HG03060 (cell line): ENCODE measurements at regions not wholly inside any gene's neighbourhood (a gene's known extent, or its start where the extent isn't known, plus 50 kb on each side); places are given as distances from the start of the nearest gene placed in this dataset.

ENCODE experiments used
- ATAC-seq: cut with Tn5 transposase; IDR thresholded peaks from one replicate; pipeline ENCODE4 v1.9.1; 2021; ENCODE audit warnings: low read depth, moderate number of reproducible peaks; ENCODE audit not compliant: unreplicated experiment

GRCh38 chr1:209397910-209398309, 185.6 kb upstream of the CAMK1G start:
- ATAC-seq, result no peak

DNA sequence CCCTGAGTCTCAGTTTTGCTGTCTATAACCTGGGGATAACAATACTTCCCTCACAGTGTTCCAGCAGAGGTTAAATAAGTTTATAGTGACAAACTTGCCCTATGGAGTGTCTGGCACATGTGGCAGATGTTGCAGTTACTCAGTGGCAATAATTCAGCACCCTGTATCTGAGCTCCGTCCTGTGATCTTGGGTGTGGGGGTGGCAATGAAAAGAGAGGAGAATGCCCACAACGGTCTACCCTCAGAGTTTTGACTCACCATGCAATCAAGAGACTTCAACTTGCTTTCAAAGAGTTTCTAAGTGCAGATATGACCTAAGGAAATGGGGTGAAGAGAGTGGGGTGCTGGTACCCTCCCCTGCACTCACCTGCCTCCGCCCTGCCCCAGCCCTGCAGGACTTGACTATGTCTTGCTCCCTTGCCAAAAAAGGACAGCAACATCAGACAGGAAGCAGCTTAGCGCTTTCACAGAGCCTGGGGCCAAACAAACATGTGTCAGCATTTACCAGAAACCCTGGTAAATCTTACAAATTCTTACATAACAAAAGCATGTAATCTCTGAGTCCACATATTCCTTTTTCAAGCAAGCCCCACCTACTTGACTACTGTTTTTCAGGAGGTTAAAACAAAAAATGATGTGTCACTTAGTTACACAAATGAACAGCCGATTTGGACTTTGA, 185.1 kb upstream of the CAMK1G start:
- ATAC-seq, result no peak

- no peak for ATAC-seq
Measured at GRCh38 chr1:209399800-209400199, 183.7 kb upstream of the CAMK1G start.

- ATAC-seq, result no peak
Measured at GRCh38 chr1:209400351-209401220, 182.9 kb upstream of the CAMK1G start.

DNA sequence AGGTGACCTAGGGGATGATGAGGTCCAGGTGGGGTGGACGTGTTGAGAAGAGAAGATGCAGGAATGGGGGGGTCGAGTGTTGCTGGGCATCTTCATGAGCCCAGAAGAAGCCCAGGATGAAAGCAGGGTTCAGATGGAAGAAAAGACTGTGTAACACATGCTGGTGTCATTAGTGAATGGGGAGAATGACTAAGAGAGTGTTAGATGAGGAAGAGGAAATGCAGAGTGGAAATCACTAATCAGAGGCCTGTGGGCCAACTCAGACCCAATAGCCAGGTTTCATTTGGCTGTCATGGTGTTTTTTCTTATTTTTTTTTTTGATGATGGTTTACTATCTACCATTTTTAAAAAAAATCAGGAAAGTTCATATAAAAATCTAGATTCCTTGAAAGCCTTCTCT, 180.8 kb upstream of the CAMK1G start:
- no peak for ATAC-seq

DNA sequence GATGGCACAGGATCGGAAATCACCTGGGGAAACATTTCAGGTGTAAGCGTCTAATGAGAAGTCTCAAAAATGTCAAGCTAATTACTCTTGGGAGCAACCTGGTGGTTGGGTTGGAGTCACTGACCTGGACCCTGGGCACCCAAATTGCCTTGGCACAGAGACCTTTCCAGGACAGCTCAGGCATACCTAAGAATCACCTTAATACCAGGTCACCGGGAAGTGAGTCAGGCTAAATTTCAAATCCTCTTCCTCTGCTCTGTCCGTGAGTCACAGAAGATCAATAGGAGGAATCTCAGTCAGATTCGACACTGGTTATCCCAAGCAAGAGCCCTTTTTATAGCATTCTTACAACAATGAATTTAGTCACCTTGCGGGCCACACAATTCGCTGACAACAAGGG, 179.6 kb upstream of the CAMK1G start:
- no peak for ATAC-seq

- no peak for ATAC-seq
Measured at GRCh38 chr1:209404577-209404976, 178.9 kb upstream of the CAMK1G start.

- no peak for ATAC-seq
Measured at GRCh38 chr1:209405183-209405814, 178.2 kb upstream of the CAMK1G start.

DNA sequence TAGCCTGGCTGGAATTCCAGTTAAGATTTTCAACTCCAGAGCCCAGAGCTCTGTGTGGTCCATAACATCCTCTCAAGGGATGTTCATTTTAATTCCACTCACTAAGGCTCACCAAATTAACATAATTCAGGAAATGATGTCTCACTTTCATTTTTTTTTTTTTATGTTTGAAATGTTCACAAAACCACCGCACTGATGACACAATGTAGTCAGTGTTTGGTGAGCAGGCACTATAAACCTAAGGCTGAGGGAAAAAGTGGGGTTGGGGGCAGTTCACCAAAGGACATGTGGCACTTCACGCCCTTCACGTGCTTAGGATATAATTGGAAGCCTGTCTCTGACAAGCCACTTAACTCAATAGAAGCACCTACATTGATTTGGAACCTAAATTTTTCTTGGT, 177.3 kb upstream of the CAMK1G start:
- ATAC-seq, result no peak

GRCh38 chr1:209406595-209406994, 176.9 kb upstream of the CAMK1G start:
- ATAC-seq, result no peak

- ATAC-seq, result no peak
Measured at GRCh38 chr1:209409780-209410179, 173.7 kb upstream of the CAMK1G start.

- ATAC-seq, result no peak
Measured at GRCh38 chr1:209411491-209411929, 172.0 kb upstream of the CAMK1G start.

DNA sequence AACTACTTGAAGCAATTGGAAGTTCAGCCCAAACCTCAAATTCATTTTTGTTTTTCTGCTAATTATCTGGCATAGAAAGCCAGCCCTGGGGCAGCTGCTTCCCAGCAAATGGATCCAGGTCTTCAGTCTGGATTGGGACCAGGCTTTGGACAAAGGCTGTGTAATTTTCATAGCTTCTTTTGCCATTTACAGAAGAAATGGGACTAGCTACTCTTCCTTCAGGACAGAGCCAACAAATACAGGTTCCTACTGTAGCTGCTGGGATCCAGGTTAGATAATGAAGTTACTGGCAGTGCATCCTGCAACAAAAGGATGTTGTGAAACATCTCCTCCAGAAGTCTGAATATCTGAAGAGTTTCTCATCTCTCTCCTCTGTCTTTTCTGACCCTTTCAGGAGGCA, 171.5 kb upstream of the CAMK1G start:
- ATAC-seq, result no peak

- no peak for ATAC-seq
Measured at GRCh38 chr1:209412566-209412965, 170.9 kb upstream of the CAMK1G start.

- ATAC-seq, result no peak
Measured at GRCh38 chr1:209413062-209413461, 170.5 kb upstream of the CAMK1G start.

DNA sequence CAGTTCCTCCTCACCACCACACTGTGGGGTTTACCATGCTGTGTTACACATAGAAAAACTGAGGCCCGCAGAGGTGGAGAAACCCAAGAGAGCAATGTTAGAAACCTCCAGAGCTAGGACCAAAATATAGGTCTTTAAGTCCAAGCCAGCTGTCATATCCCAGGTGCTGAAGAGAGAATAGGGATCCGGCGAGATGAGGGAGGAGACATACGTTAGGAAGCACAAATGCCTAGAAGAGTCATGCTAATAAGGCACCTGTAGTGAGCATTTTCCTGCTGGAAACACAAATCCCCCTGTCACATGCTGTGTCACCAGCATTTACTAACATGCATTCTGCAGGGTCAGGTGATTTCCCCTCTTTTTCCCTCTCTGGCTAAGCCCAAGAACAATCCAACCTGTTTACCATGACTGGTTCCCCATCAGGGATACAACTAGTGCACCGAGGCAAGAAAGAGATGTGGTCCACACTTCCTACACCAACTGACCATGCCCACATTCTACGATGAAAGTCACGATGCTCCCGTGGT, 168.6 kb upstream of the CAMK1G start:
- ATAC-seq, result no peak

GRCh38 chr1:209416039-209416438, 167.5 kb upstream of the CAMK1G start:
- ATAC-seq, result no peak

- no peak for ATAC-seq
Measured at GRCh38 chr1:209416716-209417115, 166.8 kb upstream of the CAMK1G start.

DNA sequence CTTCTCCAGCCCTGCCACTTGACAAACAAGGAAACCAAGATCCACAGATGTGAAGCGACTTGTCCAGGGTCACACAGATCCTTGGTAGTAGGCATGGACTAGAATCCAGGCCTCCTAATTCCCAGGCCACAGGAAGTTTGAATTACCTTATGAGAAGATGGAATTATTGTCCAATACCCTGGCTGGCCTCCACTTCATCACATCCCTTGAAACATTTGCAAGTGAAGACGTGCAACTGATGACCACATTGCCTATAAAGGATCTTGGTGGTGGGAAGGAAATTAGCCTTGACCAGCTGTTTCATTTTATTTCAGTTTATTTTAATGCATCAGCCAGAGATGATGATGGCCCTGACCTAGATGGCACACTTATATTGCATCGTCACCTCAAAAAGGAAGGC, 165.8 kb upstream of the CAMK1G start:
- ATAC-seq, result no peak

- ATAC-seq, result no peak
Measured at GRCh38 chr1:209420276-209420675, 163.2 kb upstream of the CAMK1G start.

- ATAC-seq, result no peak
Measured at GRCh38 chr1:209421186-209421585, 162.3 kb upstream of the CAMK1G start.
